DLD1 (cell line): ENCODE measurements at regions not wholly inside any gene's neighbourhood (a gene's known extent, or its start where the extent isn't known, plus 50 kb on each side); places are given as distances from the start of the nearest gene placed in this dataset.

ENCODE experiments used
- in situ Hi-C: cut with HindIII; loops from 2 replicates; pipeline ENCODE4 v1.10.0; 2017; ENCODE audit warnings: low sequenced_read_pairs

GRCh38 chr4:22129454-22130029, 181.0 kb upstream of the KCNIP4 start:
- in situ Hi-C loops, result no loop called here

- in situ Hi-C loops, result no loop called here
Measured at GRCh38 chr4:22122062-22122461, 173.5 kb upstream of the KCNIP4 start.

GRCh38 chr4:22115262-22115661, 166.7 kb upstream of the KCNIP4 start:
- in situ Hi-C loops, result no loop called here

GRCh38 chr4:22103768-22104167, 155.2 kb upstream of the KCNIP4 start:
- in situ Hi-C loops, result no loop called here

- in situ Hi-C loops, result no loop called here
Measured at GRCh38 chr4:22099896-22100295, 151.3 kb upstream of the KCNIP4 start.

GRCh38 chr4:22097596-22097995, 149.0 kb upstream of the KCNIP4 start:
- in situ Hi-C loops, result no loop called here

GRCh38 chr4:22094217-22094616, 145.6 kb upstream of the KCNIP4 start:
- in situ Hi-C loops, result no loop called here

- in situ Hi-C loops, result no loop called here
Measured at GRCh38 chr4:22093126-22093525, 144.6 kb upstream of the KCNIP4 start.

GRCh38 chr4:22091906-22092305, 143.3 kb upstream of the KCNIP4 start:
- in situ Hi-C loops, result no loop called here

- in situ Hi-C loops, result no loop called here
Measured at GRCh38 chr4:22091352-22091717, 142.8 kb upstream of the KCNIP4 start.

GRCh38 chr4:22090661-22091351, 142.2 kb upstream of the KCNIP4 start:
- in situ Hi-C loops, result no loop called here

- in situ Hi-C loops, result no loop called here
Measured at GRCh38 chr4:22077571-22077970, 129.0 kb upstream of the KCNIP4 start.

GRCh38 chr4:22072726-22073125, 124.2 kb upstream of the KCNIP4 start:
- in situ Hi-C loops, result no loop called here

GRCh38 chr4:22072240-22072639, 123.7 kb upstream of the KCNIP4 start:
- in situ Hi-C loops, result no loop called here

- in situ Hi-C loops, result no loop called here
Measured at GRCh38 chr4:22071749-22072148, 123.2 kb upstream of the KCNIP4 start.

GRCh38 chr4:22070256-22070655, 121.7 kb upstream of the KCNIP4 start:
- in situ Hi-C loops, result no loop called here

- in situ Hi-C loops, result no loop called here
Measured at GRCh38 chr4:22063613-22064012, 115.0 kb upstream of the KCNIP4 start.

- in situ Hi-C loops, result no loop called here
Measured at GRCh38 chr4:22062676-22063075, 114.1 kb upstream of the KCNIP4 start.

- in situ Hi-C loops, result no loop called here
Measured at GRCh38 chr4:22055954-22056353, 107.4 kb upstream of the KCNIP4 start.

- in situ Hi-C loops, result no loop called here
Measured at GRCh38 chr4:22052076-22052475, 103.5 kb upstream of the KCNIP4 start.

- in situ Hi-C loops, result no loop called here
Measured at GRCh38 chr4:22048323-22048722, 99.8 kb upstream of the KCNIP4 start.

- in situ Hi-C loops, result no loop called here
Measured at GRCh38 chr4:22047793-22048192, 99.2 kb upstream of the KCNIP4 start.

GRCh38 chr4:22045051-22045630, 96.6 kb upstream of the KCNIP4 start:
- in situ Hi-C loops, result no loop called here
